Suprapubic skin (tissue), 4 donors: ENCODE measurements at regions not wholly inside any gene's neighbourhood (a gene's known extent, or its start where the extent isn't known, plus 50 kb on each side); places are given as distances from the start of the nearest gene placed in this dataset.

ENCODE experiments used
- DNase-seq, 2 donors: peaks; one replicate each; pipeline ENCODE4 v3.0.0-alpha.2; 2019; ENCODE audit warnings: low spot score in 2 of 2
- H3K27ac ChIP-seq: fragments of 200-600 bp; sonication (generic); one replicate; pipeline ENCODE4 v1.5.1; 2019
- H3K27me3 ChIP-seq: fragments of 200-600 bp; sonication (generic); one replicate; pipeline ENCODE4 v1.5.1; 2019
- H3K36me3 ChIP-seq: fragments of 200-600 bp; sonication (generic); one replicate; pipeline ENCODE4 v1.5.1; 2019
- H3K4me1 ChIP-seq: fragments of 200-600 bp; sonication (generic); one replicate; pipeline ENCODE4 v1.5.1; 2019
- H3K4me3 ChIP-seq: fragments of 200-600 bp; sonication (generic); one replicate; pipeline ENCODE4 v1.5.1; 2019; ENCODE audit warnings: mild to moderate bottlenecking
- H3K9me3 ChIP-seq: fragments of 200-600 bp; sonication (generic); one replicate; pipeline ENCODE4 v1.5.1; 2019
- CTCF ChIP-seq, 2 donors: fragments of 200-600 bp in 1 of 2; fragments of 450-650 bp in 1 of 2; sonication (generic) in 1 of 2; IDR thresholded peaks; one replicate each; pipeline ENCODE4 v1.5.1; 2016 to 2019; ENCODE audit warnings: antibody characterized with exemption in 2 of 2, mild to moderate bottlenecking in 1 of 2, moderate library complexity in 1 of 2
- EP300 ChIP-seq: sonication (generic); formaldehyde crosslinking; IDR thresholded peaks from one replicate; pipeline ENCODE4 v1.6.1; 2017; ENCODE audit warnings: antibody characterized with exemption
- POLR2A ChIP-seq, 2 donors: fragments of 450-650 bp; IDR thresholded peaks; one replicate each; pipeline ENCODE4 v1.6.1; 2017; ENCODE audit warnings: antibody characterized with exemption in 2 of 2, mild to moderate bottlenecking in 2 of 2, moderate library complexity in 2 of 2
- POLR2AphosphoS5 ChIP-seq, 3 donors: sonication (generic); formaldehyde crosslinking; IDR thresholded peaks; one replicate each; pipeline ENCODE4 v1.6.1; 2017; ENCODE audit warnings: antibody characterized with exemption in 3 of 3
- WGBS: methylation state at CpG from one replicate; pipeline ENCODE4 v1.1.5; 2018; 5-methylcytosine and 5-hydroxymethylcytosine counted together

GRCh38 chr11:70921804-70922203 is 330.6 kb downstream of the SHANK2 start:
- no peak overlapping the region for H3K4me3 ChIP-seq
- DNase-seq, result no peak
- H3K27ac ChIP-seq, result no peak overlapping the region
- H3K27me3 ChIP-seq, result peaks cover under 1% of the 10 kb centered on the region
- H3K9me3 ChIP-seq, result peaks cover 13% of the 10 kb centered on the region
- H3K4me1 ChIP-seq, result no peaks in the 10 kb centered on the region
- WGBS, result 96% methylated on average over 4 of the region's 4 CpGs
- no peak for TF ChIP-seq EP300
- no peak for TF ChIP-seq POLR2AphosphoS5 (IDR thresholded peaks at IDR 0.05)
- TF ChIP-seq POLR2A (IDR thresholded peaks at IDR 0.05), result no peak
- no peak for TF ChIP-seq CTCF (IDR thresholded peaks at IDR 0.05)
- H3K36me3 ChIP-seq, result no peaks in the 10 kb centered on the region

DNA sequence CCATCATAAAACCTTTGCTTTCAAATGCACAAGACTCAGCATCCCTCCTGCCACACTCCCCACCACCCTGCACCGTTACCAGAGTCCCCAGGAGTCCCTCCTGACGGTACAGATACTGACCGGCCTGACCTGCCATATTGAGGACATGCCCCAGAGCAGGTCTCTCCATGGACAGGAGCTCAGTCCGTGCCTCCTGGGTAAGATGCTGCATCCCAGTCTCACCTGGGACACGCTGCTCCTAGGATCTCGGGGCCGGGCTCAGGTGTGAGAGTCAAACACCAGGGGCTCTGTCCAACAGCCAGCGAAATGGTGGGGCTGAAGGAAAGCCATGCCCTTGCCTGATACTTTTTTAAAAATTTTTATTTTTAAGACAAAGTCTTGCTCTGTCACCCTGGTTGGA is 328.3 kb downstream of the SHANK2 start:
- Histone ChIP-seq H3K36me3 (no peaks in the 10 kb centered on the region), H3K9me3 (peaks cover 13% of the 10 kb centered on the region), H3K4me1 (no peaks in the 10 kb centered on the region), H3K27me3 (peaks cover 2% of the 10 kb centered on the region), H3K27ac (no peak overlapping the region), H3K4me3 (no peak overlapping the region)
- WGBS, result 100% methylated on average over 3 of the region's 8 CpGs
- no peak for TF ChIP-seq POLR2A (IDR thresholded peaks at IDR 0.05)
- no peak for TF ChIP-seq EP300
- TF ChIP-seq CTCF (IDR thresholded peaks at IDR 0.05), result no peak
- no peak for TF ChIP-seq POLR2AphosphoS5 (IDR thresholded peaks at IDR 0.05)
- no peak for DNase-seq

- no peak for DNase-seq
- peaks cover 12% of the 10 kb centered on the region for H3K9me3 ChIP-seq
- TF ChIP-seq CTCF (IDR thresholded peaks at IDR 0.05), result no peak
- no peak for TF ChIP-seq POLR2AphosphoS5 (IDR thresholded peaks at IDR 0.05)
- TF ChIP-seq POLR2A (IDR thresholded peaks at IDR 0.05), result no peak
- no peak for TF ChIP-seq EP300
- H3K27ac ChIP-seq, result no peak overlapping the region
- no peaks in the 10 kb centered on the region for H3K4me1 ChIP-seq
- 79% methylated on average over 3 of the region's 3 CpGs for WGBS
- no peak overlapping the region for H3K4me3 ChIP-seq
- H3K36me3 ChIP-seq, result no peaks in the 10 kb centered on the region
- H3K27me3 ChIP-seq, result peaks cover 2% of the 10 kb centered on the region
Measured at GRCh38 chr11:70925238-70925637, 327.1 kb downstream of the SHANK2 start.

- WGBS, result 78% methylated on average over 14 of the region's 14 CpGs
- Histone ChIP-seq H3K27ac (no peak overlapping the region), H3K9me3 (peaks cover 2% of the 10 kb centered on the region), H3K27me3 (peaks cover 5% of the 10 kb centered on the region), H3K4me3 (no peak overlapping the region), H3K4me1 (no peaks in the 10 kb centered on the region), H3K36me3 (no peaks in the 10 kb centered on the region)
- no peak for TF ChIP-seq CTCF (IDR thresholded peaks at IDR 0.05)
- TF ChIP-seq POLR2AphosphoS5 (IDR thresholded peaks at IDR 0.05), result no peak
- no peak for TF ChIP-seq EP300
- no peak for TF ChIP-seq POLR2A (IDR thresholded peaks at IDR 0.05)
- DNase-seq, result no peak
Measured at GRCh38 chr11:70926543-70927201, 325.7 kb downstream of the SHANK2 start.

GRCh38 chr11:70928854-70929598 is 323.4 kb downstream of the SHANK2 start:
- Histone ChIP-seq H3K4me1 (no peaks in the 10 kb centered on the region), H3K4me3 (no peak overlapping the region), H3K27ac (no peak overlapping the region), H3K9me3 (no peaks in the 10 kb centered on the region), H3K27me3 (peaks cover 11% of the 10 kb centered on the region), H3K36me3 (no peaks in the 10 kb centered on the region)
- TF ChIP-seq POLR2A (IDR thresholded peaks at IDR 0.05), result no peak
- no peak for TF ChIP-seq EP300
- no peak for TF ChIP-seq POLR2AphosphoS5 (IDR thresholded peaks at IDR 0.05)
- TF ChIP-seq CTCF (IDR thresholded peaks at IDR 0.05), result no peak
- 68% methylated on average over 10 of the region's 10 CpGs for WGBS
- DNase-seq, result no peak
